Adrenal gland (tissue), 9 donors: ENCODE measurements at regions not wholly inside any gene's neighbourhood (a gene's known extent, or its start where the extent isn't known, plus 50 kb on each side); places are given as distances from the start of the nearest gene placed in this dataset.
A peak's percentile ranks its signal among the peaks of the same experiment; 100 is the strongest.

Experiments
- DNase-seq, 7 donors: peaks; one replicate each; pipeline ENCODE4 v3.0.0-alpha.2; 2019 to 2020
- H3K27ac ChIP-seq, 5 donors: fragments of 200-600 bp; sonication (generic) in 4 of 5; 1 replicate in 3 of 5; 2 replicates in 2 of 5; pipeline versions ENCODE4 v1.5.1 to v1.8.0; 2016 to 2020; ENCODE audit warnings: mild to moderate bottlenecking in 1 of 5
- H3K27me3 ChIP-seq: fragments of 200-600 bp; 2 replicates; pipeline ENCODE4 v1.8.0; 2021
- H3K36me3 ChIP-seq, 2 donors: fragments of 200-600 bp; replicated peaks in 1 of 2; 1 replicate in 1 of 2; 2 replicates in 1 of 2; pipeline versions ENCODE4 v1.5.1 to v1.8.0; 2018 to 2022
- H3K4me1 ChIP-seq, 2 donors: fragments of 200-600 bp; replicated peaks in 1 of 2; 1 replicate in 1 of 2; 2 replicates in 1 of 2; pipeline versions ENCODE4 v1.5.1 to v1.8.0; 2018 to 2021
- H3K4me3 ChIP-seq, 4 donors: fragments of 200-600 bp; sonication (generic) in 3 of 4; one replicate each; pipeline ENCODE4 v1.5.1; 2016 to 2018
- H3K9me3 ChIP-seq, 3 donors: fragments of 200-600 bp; sonication (generic) in 1 of 3; replicated peaks in 1 of 3; 1 replicate in 2 of 3; 2 replicates in 1 of 3; pipeline versions ENCODE4 v1.5.1 to v1.8.0; 2016 to 2021
- POLR2A ChIP-seq, 2 donors: fragments of 450-650 bp; IDR thresholded peaks; one replicate each; pipeline ENCODE4 v1.6.1; 2017; ENCODE audit warnings: antibody characterized with exemption in 2 of 2, mild to moderate bottlenecking in 2 of 2, moderate library complexity in 1 of 2
- WGBS, 4 donors: extraction: QIAGEN DNeasy Blood & Tissue Kit in 2 of 4; methylation state at CpG; one replicate each; pipeline versions ENCODE4 v1.1.5 to v1.1.7; 2013 to 2017; 5-methylcytosine and 5-hydroxymethylcytosine counted together
- intact Hi-C, 2 donors: fragments of 100-400 bp; cut with DNase I; formaldehyde crosslinking; loops; one replicate each; pipeline versions ENCODE4 v1.14.1 to v1.15.0; 2022 to 2023
- TF ChIP-seq, protein P1 (sequence below), 6 experiments: fragments of 450-650 bp in 4 of 6; fragments of 200-600 bp in 2 of 6; sonication (generic) in 1 of 6; IDR thresholded peaks; 1 replicate in 5 of 6; 2 replicates in 1 of 6; pipeline versions ENCODE4 v1.5.1 to v1.8.0; 2016 to 2021; ENCODE audit warnings: antibody characterized with exemption in 6 of 6, mild to moderate bottlenecking in 2 of 6, moderate library complexity in 1 of 6
- donor health status: healthy with polysubstance abuse.
- donor health status: Bipolar disorder and iron deficiency.
- donor health status: DM: yes; HTN: yes; CAD: no.
- donor health status: DM: no; HTN: no; CAD: no.
- donor health status: DM: no; HTN: no; CAD: no.

- no peak overlapping the region for H3K27ac ChIP-seq
- H3K9me3 ChIP-seq: no peaks in the 10 kb centered on the region
- peak in 2 of 7 donors; percentile 18 to 35 for DNase-seq
- TF ChIP-seq POLR2A (IDR thresholded peaks at IDR 0.05): no peak
- TF ChIP-seq, protein P1, sequence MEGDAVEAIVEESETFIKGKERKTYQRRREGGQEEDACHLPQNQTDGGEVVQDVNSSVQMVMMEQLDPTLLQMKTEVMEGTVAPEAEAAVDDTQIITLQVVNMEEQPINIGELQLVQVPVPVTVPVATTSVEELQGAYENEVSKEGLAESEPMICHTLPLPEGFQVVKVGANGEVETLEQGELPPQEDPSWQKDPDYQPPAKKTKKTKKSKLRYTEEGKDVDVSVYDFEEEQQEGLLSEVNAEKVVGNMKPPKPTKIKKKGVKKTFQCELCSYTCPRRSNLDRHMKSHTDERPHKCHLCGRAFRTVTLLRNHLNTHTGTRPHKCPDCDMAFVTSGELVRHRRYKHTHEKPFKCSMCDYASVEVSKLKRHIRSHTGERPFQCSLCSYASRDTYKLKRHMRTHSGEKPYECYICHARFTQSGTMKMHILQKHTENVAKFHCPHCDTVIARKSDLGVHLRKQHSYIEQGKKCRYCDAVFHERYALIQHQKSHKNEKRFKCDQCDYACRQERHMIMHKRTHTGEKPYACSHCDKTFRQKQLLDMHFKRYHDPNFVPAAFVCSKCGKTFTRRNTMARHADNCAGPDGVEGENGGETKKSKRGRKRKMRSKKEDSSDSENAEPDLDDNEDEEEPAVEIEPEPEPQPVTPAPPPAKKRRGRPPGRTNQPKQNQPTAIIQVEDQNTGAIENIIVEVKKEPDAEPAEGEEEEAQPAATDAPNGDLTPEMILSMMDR (IDR thresholded peaks at IDR 0.05): no peak
- intact Hi-C loops: no loop called here
- 21 to 24% (median 23%) methylated on average over 12 of the region's 12 CpGs for WGBS, 4 donors
- H3K4me3 ChIP-seq: no peak overlapping the region
- no peaks in the 10 kb centered on the region for H3K36me3 ChIP-seq
- H3K27me3 ChIP-seq: no peaks in the 10 kb centered on the region
- H3K4me1 ChIP-seq: no peaks in the 10 kb centered on the region
Measured at GRCh38 chr5:174300941-174301761, 255.6 kb downstream of the NSG2 start.

- TF ChIP-seq, protein P1 (IDR thresholded peaks at IDR 0.05): no peak
- TF ChIP-seq POLR2A (IDR thresholded peaks at IDR 0.05): no peak
- Histone ChIP-seq H3K4me3 (no peak overlapping the region), H3K27me3 (no peaks in the 10 kb centered on the region), H3K4me1 (no peaks in the 10 kb centered on the region), H3K27ac (no peak overlapping the region), H3K36me3 (no peaks in the 10 kb centered on the region), H3K9me3 (no peaks in the 10 kb centered on the region)
- WGBS, 4 donors: 77 to 85% (median 82%) methylated on average over 10 of the region's 10 CpGs
- no peak for DNase-seq
- intact Hi-C loops: no loop called here
Measured at GRCh38 chr5:174301848-174302625, 256.5 kb downstream of the NSG2 start.

- Histone ChIP-seq H3K27ac (no peak overlapping the region), H3K4me1 (no peaks in the 10 kb centered on the region), H3K27me3 (no peaks in the 10 kb centered on the region), H3K9me3 (no peaks in the 10 kb centered on the region), H3K4me3 (no peak overlapping the region), H3K36me3 (no peaks in the 10 kb centered on the region)
- no peak for DNase-seq
- 65 to 80% (median 74%) methylated on average over 6 to 8 of the region's 8 CpGs for WGBS, 4 donors
- intact Hi-C loops: no loop called here
- TF ChIP-seq POLR2A (IDR thresholded peaks at IDR 0.05): no peak
- TF ChIP-seq, protein P1 (IDR thresholded peaks at IDR 0.05): no peak
Measured at GRCh38 chr5:174303035-174303434, 257.5 kb downstream of the NSG2 start.

GRCh38 chr5:174303437-174304045, 258.0 kb downstream of the NSG2 start:
- H3K4me1 ChIP-seq: no peaks in the 10 kb centered on the region
- H3K4me3 ChIP-seq: no peak overlapping the region
- H3K9me3 ChIP-seq: no peaks in the 10 kb centered on the region
- TF ChIP-seq, protein P1 (IDR thresholded peaks at IDR 0.05): no peak
- no peak for TF ChIP-seq POLR2A (IDR thresholded peaks at IDR 0.05)
- no peak for DNase-seq
- H3K36me3 ChIP-seq: no peaks in the 10 kb centered on the region
- intact Hi-C loops: no loop called here
- WGBS, 4 donors: 65 to 86% (median 79%) methylated on average over 7 to 10 of the region's 10 CpGs
- H3K27ac ChIP-seq: no peak overlapping the region
- no peaks in the 10 kb centered on the region for H3K27me3 ChIP-seq
